Ovary (tissue), 7 donors: ENCODE measurements at regions not wholly inside any gene's neighbourhood (a gene's known extent, or its start where the extent isn't known, plus 50 kb on each side); places are given as distances from the start of the nearest gene placed in this dataset.

Source experiments
- DNase-seq, 5 donors: peaks; one replicate each; pipeline ENCODE4 v3.0.0-alpha.2; 2019 to 2020
- H3K27ac ChIP-seq, 2 donors: fragments of 200-600 bp; one replicate each; pipeline versions ENCODE4 v1.5.1 to v1.8.0; 2019 to 2022
- H3K27me3 ChIP-seq: fragments of 200-600 bp; one replicate; pipeline ENCODE4 v1.8.0; 2022
- H3K36me3 ChIP-seq: fragments of 200-600 bp; sonication (generic); one replicate; pipeline ENCODE4 v1.5.1; 2019
- H3K4me1 ChIP-seq: one replicate; pipeline ENCODE4 v1.8.1; 2013; ENCODE audit warnings: mild to moderate bottlenecking, moderate library complexity; ENCODE audit not compliant: insufficient read depth
- H3K4me3 ChIP-seq: fragments of 200-600 bp; sonication (generic); one replicate; pipeline ENCODE4 v1.5.1; 2017
- H3K9me3 ChIP-seq, 2 donors: fragments of 200-600 bp in 1 of 2; sonication (generic) in 1 of 2; one replicate each; pipeline versions ENCODE4 v1.5.1 to v1.8.1; 2013 to 2019; ENCODE audit warnings: mild to moderate bottlenecking in 1 of 2, moderate library complexity in 1 of 2
- EP300 ChIP-seq: sonication (generic); formaldehyde crosslinking; IDR thresholded peaks from one replicate; pipeline ENCODE4 v1.6.1; 2017; ENCODE audit warnings: antibody characterized with exemption
- POLR2A ChIP-seq: fragments of 450-650 bp; IDR thresholded peaks from one replicate; pipeline ENCODE4 v1.6.1; 2017; ENCODE audit warnings: antibody characterized with exemption, mild to moderate bottlenecking, moderate library complexity
- WGBS, 3 donors: extraction: QIAGEN DNeasy Blood & Tissue Kit in 1 of 3; methylation state at CpG; one replicate each; pipeline versions ENCODE4 v1.1.5 to v1.1.7; 2013 to 2017; 5-methylcytosine and 5-hydroxymethylcytosine counted together
- intact Hi-C, 4 donors: fragments of 100-400 bp; cut with DNase I; formaldehyde crosslinking; loops; one replicate each; pipeline versions ENCODE4 v1.11.0 to v1.15.1; 2022 to 2023
- TF ChIP-seq, protein P1 (sequence below), 3 donors: fragments of 450-650 bp in 2 of 3; fragments of 200-600 bp in 1 of 3; IDR thresholded peaks; one replicate each; pipeline versions ENCODE4 v1.5.1 to v1.8.0; 2016 to 2022; ENCODE audit warnings: antibody characterized with exemption in 3 of 3, mild to moderate bottlenecking in 1 of 3
- donor health status: DM: no; HTN: no; CAD: no; lungs with moderate emphysema.
- donor health status: DM: no; HTN: no; CAD: no.
- donor health status: Bipolar disorder and iron deficiency.
- donor health status: DM: no; HTN: no; CAD: no.
- donor health status: DM: yes; HTN: yes; CAD: no.

- DNase-seq: no peak
- no peak for TF ChIP-seq EP300
- no peak for TF ChIP-seq POLR2A
- TF ChIP-seq, protein P1, sequence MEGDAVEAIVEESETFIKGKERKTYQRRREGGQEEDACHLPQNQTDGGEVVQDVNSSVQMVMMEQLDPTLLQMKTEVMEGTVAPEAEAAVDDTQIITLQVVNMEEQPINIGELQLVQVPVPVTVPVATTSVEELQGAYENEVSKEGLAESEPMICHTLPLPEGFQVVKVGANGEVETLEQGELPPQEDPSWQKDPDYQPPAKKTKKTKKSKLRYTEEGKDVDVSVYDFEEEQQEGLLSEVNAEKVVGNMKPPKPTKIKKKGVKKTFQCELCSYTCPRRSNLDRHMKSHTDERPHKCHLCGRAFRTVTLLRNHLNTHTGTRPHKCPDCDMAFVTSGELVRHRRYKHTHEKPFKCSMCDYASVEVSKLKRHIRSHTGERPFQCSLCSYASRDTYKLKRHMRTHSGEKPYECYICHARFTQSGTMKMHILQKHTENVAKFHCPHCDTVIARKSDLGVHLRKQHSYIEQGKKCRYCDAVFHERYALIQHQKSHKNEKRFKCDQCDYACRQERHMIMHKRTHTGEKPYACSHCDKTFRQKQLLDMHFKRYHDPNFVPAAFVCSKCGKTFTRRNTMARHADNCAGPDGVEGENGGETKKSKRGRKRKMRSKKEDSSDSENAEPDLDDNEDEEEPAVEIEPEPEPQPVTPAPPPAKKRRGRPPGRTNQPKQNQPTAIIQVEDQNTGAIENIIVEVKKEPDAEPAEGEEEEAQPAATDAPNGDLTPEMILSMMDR (IDR thresholded peaks at IDR 0.05): no peak
- Histone ChIP-seq H3K4me1 (no peaks in the 10 kb centered on the region), H3K27ac (no peak overlapping the region), H3K9me3 (no peaks in the 10 kb centered on the region), H3K27me3 (no peaks in the 10 kb centered on the region), H3K4me3 (no peak overlapping the region), H3K36me3 (no peaks in the 10 kb centered on the region)
- intact Hi-C loops: no loop called here
- WGBS, 3 donors: 91 to 95% (median 94%) methylated on average over 8 of the region's 8 CpGs
Observed at GRCh38 chr11:25691959-25692358, 640.0 kb upstream of the ANO3 start.

DNA sequence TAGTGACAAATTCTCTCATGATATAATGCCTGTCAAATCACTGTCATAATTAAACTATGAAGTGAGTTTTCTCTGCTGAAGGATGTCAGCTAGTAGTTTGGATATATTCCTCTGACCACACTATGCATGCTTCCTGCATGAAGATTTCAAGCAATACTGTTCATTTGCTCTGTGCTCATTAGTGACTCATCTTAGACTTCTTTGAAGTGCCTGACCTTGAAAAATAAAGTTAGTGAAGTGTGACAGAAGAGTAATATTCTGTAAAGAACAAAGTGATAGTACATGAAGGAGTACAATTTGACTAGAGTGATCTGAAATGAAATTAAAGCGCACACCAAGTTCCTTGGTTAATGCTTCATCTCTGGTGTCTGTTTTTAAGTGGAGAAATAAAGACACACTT is 629.5 kb upstream of the ANO3 start:
- H3K27ac ChIP-seq: no peak overlapping the region
- intact Hi-C loops: no loop called here
- H3K27me3 ChIP-seq: no peaks in the 10 kb centered on the region
- no peaks in the 10 kb centered on the region for H3K4me1 ChIP-seq
- no peaks in the 10 kb centered on the region for H3K36me3 ChIP-seq
- H3K4me3 ChIP-seq: no peak overlapping the region
- no peaks in the 10 kb centered on the region for H3K9me3 ChIP-seq
- TF ChIP-seq EP300: no peak
- TF ChIP-seq, protein P1 (IDR thresholded peaks at IDR 0.05): no peak
- TF ChIP-seq POLR2A: no peak
- no peak for DNase-seq
- 86 to 100% (median 97%) methylated on average over 1 of the region's 1 CpG for WGBS, 3 donors

GRCh38 chr11:25710975-25711374 is 621.0 kb upstream of the ANO3 start:
- H3K27me3 ChIP-seq: no peaks in the 10 kb centered on the region
- no peaks in the 10 kb centered on the region for H3K36me3 ChIP-seq
- no peaks in the 10 kb centered on the region for H3K9me3 ChIP-seq
- H3K27ac ChIP-seq: no peak overlapping the region
- TF ChIP-seq POLR2A (no peak), EP300 (no peak)
- TF ChIP-seq, protein P1 (IDR thresholded peaks at IDR 0.05): no peak
- no peak for DNase-seq
- H3K4me3 ChIP-seq: no peak overlapping the region
- intact Hi-C loops: no loop called here
- H3K4me1 ChIP-seq: no peaks in the 10 kb centered on the region

DNA sequence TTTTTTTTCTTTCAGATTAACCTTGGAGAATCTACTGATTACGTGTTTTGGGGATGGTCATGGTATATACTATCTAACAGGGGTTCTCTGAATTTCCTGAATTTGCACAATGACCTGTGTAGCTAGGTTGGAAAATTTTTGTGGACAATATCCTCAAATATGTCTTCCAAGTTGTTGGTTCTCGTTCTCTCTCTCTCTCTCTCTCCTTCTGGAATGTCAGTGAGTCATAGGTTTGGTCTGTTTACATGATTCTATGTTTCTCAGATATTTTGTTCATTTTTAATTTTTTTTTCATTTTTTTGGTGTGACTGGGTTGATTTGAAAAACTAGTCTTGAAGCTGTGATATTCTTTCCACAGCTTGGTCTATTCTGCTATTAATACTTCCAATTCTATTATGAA is 604.0 kb upstream of the ANO3 start:
- no peak overlapping the region for H3K27ac ChIP-seq
- H3K4me3 ChIP-seq: no peak overlapping the region
- no peaks in the 10 kb centered on the region for H3K36me3 ChIP-seq
- H3K4me1 ChIP-seq: no peaks in the 10 kb centered on the region
- DNase-seq: no peak
- H3K27me3 ChIP-seq: no peaks in the 10 kb centered on the region
- intact Hi-C loops: no loop called here
- 67 to 71% (median 69%) methylated on average over 2 of the region's 2 CpGs for WGBS, 3 donors
- no peak for TF ChIP-seq EP300
- no peak for TF ChIP-seq POLR2A
- TF ChIP-seq, protein P1 (IDR thresholded peaks at IDR 0.05): no peak
- H3K9me3 ChIP-seq: no peaks in the 10 kb centered on the region

GRCh38 chr11:25730230-25730629 is 601.7 kb upstream of the ANO3 start:
- no peaks in the 10 kb centered on the region for H3K36me3 ChIP-seq

More at GRCh38 chr11:25730230-25730629, 601.7 kb upstream of the ANO3 start:
- Histone ChIP-seq H3K4me3 (no peak overlapping the region), H3K27ac (no peak overlapping the region), H3K4me1 (no peaks in the 10 kb centered on the region), H3K27me3 (no peaks in the 10 kb centered on the region), H3K9me3 (no peaks in the 10 kb centered on the region)
- intact Hi-C loops: no loop called here
- WGBS, 3 donors: 88 to 93% (median 91%) methylated on average over 2 of the region's 2 CpGs
- TF ChIP-seq POLR2A (no peak), EP300 (no peak)
- TF ChIP-seq, protein P1 (IDR thresholded peaks at IDR 0.05): no peak
- no peak for DNase-seq
